GM10266 (cell line): ENCODE measurements at regions not wholly inside any gene's neighbourhood (a gene's known extent, or its start where the extent isn't known, plus 50 kb on each side); places are given as distances from the start of the nearest gene placed in this dataset.

Source experiments
- DNase-seq: peaks from one replicate; pipeline ENCODE4 v3.0.0; 2012; ENCODE audit errors: extremely low spot score
- CTCF ChIP-seq: IDR thresholded peaks from 2 replicates; pipeline ENCODE4 v1.5.1; 2012; ENCODE audit warnings: mild to moderate bottlenecking, low read depth; ENCODE audit not compliant: control insufficient read depth, insufficient read depth; ENCODE audit errors: missing control alignments

GRCh38 chr5:68352166-68352565 is 136.6 kb downstream of the PIK3R1 start:
- DNase-seq, result no peak
- no peak for TF ChIP-seq CTCF

- no peak for TF ChIP-seq CTCF
- no peak for DNase-seq
Measured at GRCh38 chr5:68353605-68354004, 138.0 kb downstream of the PIK3R1 start.

GRCh38 chr5:68354315-68354714 is 138.8 kb downstream of the PIK3R1 start:
- DNase-seq, result no peak

GRCh38 chr5:68356216-68356615 is 140.7 kb downstream of the PIK3R1 start:
- no peak for DNase-seq
- TF ChIP-seq CTCF, result no peak

More at GRCh38 chr5:68354315-68354714, 138.8 kb downstream of the PIK3R1 start:
- no peak for TF ChIP-seq CTCF

GRCh38 chr5:68356623-68357022 is 141.1 kb downstream of the PIK3R1 start:
- no peak for TF ChIP-seq CTCF
- DNase-seq, result no peak

- DNase-seq, result no peak
- no peak for TF ChIP-seq CTCF
Measured at GRCh38 chr5:68359699-68360098, 144.1 kb downstream of the PIK3R1 start.

GRCh38 chr5:68362331-68362730 is 146.8 kb downstream of the PIK3R1 start:
- DNase-seq, result no peak
- no peak for TF ChIP-seq CTCF
